IPS-15b (cell line): ENCODE measurements at regions not wholly inside any gene's neighbourhood (a gene's known extent, or its start where the extent isn't known, plus 50 kb on each side); places are given as distances from the start of the nearest gene placed in this dataset.

Experiments
- H3K27me3 ChIP-seq: one replicate; pipeline ENCODE4 v1.6.1; 2013; ENCODE audit warnings: low read length; ENCODE audit not compliant: control insufficient read depth, insufficient read depth
- H3K36me3 ChIP-seq: one replicate; pipeline ENCODE4 v1.6.1; 2013; ENCODE audit warnings: low read length; ENCODE audit not compliant: control insufficient read depth, insufficient read depth
- H3K4me1 ChIP-seq: one replicate; pipeline ENCODE4 v1.6.1; 2013; ENCODE audit warnings: mild to moderate bottlenecking, low read length; ENCODE audit not compliant: control insufficient read depth, insufficient read depth
- H3K4me3 ChIP-seq: one replicate; pipeline ENCODE4 v1.5.1; 2013; ENCODE audit warnings: low read depth, low read length
- H3K9ac ChIP-seq: one replicate; pipeline ENCODE4 v1.6.1; 2013; ENCODE audit warnings: low read depth, mild to moderate bottlenecking, low read length
- H3K9me3 ChIP-seq: one replicate; pipeline ENCODE4 v1.6.1; 2013; ENCODE audit warnings: mild to moderate bottlenecking, low read length; ENCODE audit not compliant: control insufficient read depth, insufficient read depth

DNA sequence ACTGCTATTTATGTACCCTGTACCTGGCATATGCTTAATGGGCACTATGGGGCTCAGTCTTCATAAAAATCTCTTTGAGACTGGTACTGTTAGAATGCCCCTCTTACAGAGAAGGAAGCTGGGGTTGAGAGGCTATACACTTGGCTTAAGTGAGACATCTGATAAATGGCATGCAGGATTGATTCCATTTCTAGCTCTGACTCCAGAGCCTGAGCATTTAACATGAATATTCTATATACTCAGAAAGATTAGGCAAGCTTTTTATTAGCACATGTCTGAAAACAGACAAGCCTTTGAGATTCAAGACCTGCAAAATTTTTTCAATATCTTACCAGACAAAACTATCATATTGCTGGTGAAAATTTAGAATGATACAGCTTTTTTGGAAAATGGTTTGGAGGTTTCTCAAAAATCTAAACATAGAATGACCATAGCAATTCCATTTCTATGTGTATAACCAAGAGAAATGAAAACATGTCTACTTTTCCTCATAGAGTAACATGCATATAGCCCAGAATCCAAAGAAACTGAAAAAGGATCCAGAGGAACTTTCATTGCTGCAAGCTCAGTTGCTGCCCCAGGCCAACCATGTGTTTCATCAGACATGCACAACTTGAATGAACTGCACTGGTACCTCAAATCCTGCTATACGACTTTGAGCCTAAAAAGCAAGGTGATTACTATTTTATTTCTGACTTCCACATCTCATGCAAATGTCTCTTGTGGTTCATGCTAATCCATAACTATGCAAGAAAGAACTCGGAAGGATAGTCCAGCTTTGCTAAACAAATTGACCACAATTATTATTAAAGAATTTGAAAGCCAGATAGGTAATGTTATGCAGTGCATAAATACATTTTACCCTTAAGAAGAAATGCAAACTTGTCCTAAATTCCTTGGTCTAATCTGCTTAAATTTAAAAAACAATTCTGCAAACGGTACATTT lies 389.0 kb upstream of the GRIA1 start:
- Histone ChIP-seq H3K9me3 (no peaks in the 10 kb centered on the region), H3K36me3 (no peaks in the 10 kb centered on the region), H3K9ac (no peak overlapping the region), H3K4me1 (no peaks in the 10 kb centered on the region), H3K27me3 (no peaks in the 10 kb centered on the region), H3K4me3 (no peak overlapping the region)

GRCh38 chr5:153116916-153117315 lies 373.6 kb upstream of the GRIA1 start:
- Histone ChIP-seq H3K9ac (no peak overlapping the region), H3K27me3 (no peaks in the 10 kb centered on the region), H3K36me3 (no peaks in the 10 kb centered on the region), H3K4me1 (no peaks in the 10 kb centered on the region), H3K4me3 (no peak overlapping the region), H3K9me3 (no peaks in the 10 kb centered on the region)

DNA sequence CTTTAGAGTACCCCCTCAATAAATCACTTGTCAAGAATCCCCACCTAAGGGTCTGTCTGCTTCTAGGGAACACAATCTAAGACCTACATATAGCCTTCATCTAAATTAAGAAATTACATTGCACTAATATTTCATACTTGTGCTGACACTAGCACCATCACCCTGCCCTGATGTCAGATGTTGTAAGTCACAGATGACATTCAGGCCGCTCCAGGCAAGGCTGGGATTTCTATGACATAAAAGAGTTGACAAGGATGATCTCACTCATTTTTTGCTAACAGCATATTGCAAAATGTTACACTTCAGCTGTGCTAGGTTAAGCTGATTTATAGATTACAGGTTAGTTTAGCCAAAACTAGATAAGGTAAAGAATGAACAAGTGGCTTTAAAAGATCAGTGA lies 372.5 kb upstream of the GRIA1 start:
- Histone ChIP-seq H3K9ac (no peak overlapping the region), H3K4me1 (no peaks in the 10 kb centered on the region), H3K9me3 (no peaks in the 10 kb centered on the region), H3K4me3 (no peak overlapping the region), H3K27me3 (no peaks in the 10 kb centered on the region), H3K36me3 (no peaks in the 10 kb centered on the region)

DNA sequence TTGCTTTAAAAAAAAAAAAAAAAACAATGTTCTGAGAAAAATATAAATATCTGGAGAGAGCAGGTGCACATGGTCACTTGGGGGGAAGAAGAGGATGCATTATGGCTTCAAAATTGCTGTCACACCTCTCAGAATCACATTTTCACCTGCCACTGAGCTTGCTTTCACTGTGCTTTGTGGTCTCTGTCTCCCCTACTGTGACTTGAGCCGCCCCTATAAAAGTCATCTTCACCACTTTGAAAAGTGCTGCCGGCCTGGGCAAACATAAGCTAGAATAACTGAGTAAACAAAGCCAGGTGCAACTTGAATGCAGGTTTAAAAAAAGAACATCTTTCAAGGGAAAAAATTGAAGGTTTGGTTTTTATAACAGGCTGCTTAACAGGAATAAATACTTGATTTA lies 368.1 kb upstream of the GRIA1 start:
- Histone ChIP-seq H3K9ac (no peak overlapping the region), H3K9me3 (no peaks in the 10 kb centered on the region), H3K4me1 (no peaks in the 10 kb centered on the region), H3K36me3 (no peaks in the 10 kb centered on the region), H3K27me3 (no peaks in the 10 kb centered on the region), H3K4me3 (no peak overlapping the region)

GRCh38 chr5:153130296-153130695 lies 360.2 kb upstream of the GRIA1 start:
- no peaks in the 10 kb centered on the region for H3K4me1 ChIP-seq
- H3K9ac ChIP-seq: no peak overlapping the region
- no peaks in the 10 kb centered on the region for H3K36me3 ChIP-seq
- no peaks in the 10 kb centered on the region for H3K27me3 ChIP-seq
- no peaks in the 10 kb centered on the region for H3K9me3 ChIP-seq
- H3K4me3 ChIP-seq: no peak overlapping the region

- Histone ChIP-seq H3K9me3 (no peaks in the 10 kb centered on the region), H3K4me3 (no peak overlapping the region), H3K4me1 (no peaks in the 10 kb centered on the region)
Observed at GRCh38 chr5:153135411-153135810, 355.1 kb upstream of the GRIA1 start.

DNA sequence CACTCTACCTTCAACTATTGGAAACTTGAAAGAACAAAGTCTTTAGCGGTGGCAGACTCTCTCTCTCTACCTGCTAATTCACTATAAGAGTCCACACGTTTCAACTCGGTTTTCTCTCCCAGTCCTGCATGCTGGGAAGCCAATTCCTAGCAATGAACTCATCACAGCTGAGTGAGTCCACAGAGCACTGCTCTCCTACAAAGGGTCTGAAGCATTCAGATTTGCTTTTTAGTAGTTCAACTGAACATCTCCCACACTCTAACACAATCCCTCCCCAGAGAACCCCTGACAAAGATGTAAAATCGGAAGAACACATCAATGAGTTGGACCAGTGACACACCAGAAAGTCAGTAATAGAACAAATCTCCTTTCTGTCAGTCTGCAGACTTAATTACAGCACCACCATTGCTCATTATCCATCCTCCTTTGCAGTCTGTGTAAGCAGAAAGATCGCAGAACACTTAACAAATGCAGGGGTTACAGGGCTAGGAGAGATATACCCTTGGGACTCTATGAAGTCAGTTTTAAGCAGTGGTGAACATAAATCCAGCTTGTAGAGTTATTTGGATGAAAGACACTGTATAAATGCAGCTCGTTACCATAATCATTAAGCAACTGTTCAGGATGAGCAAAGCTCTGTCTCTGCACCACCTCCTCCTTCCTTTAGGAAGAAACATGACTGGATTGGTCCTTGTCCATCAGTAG lies 353.4 kb upstream of the GRIA1 start:
- Histone ChIP-seq H3K27me3 (no peaks in the 10 kb centered on the region), H3K9ac (no peak overlapping the region), H3K9me3 (no peaks in the 10 kb centered on the region), H3K36me3 (no peaks in the 10 kb centered on the region), H3K4me1 (no peaks in the 10 kb centered on the region), H3K4me3 (no peak overlapping the region)

More at GRCh38 chr5:153135411-153135810, 355.1 kb upstream of the GRIA1 start:
- H3K9ac ChIP-seq: no peak overlapping the region
- H3K27me3 ChIP-seq: no peaks in the 10 kb centered on the region
- H3K36me3 ChIP-seq: no peaks in the 10 kb centered on the region

GRCh38 chr5:153147891-153148623 lies 342.4 kb upstream of the GRIA1 start:
- H3K36me3 ChIP-seq: no peaks in the 10 kb centered on the region
- H3K4me1 ChIP-seq: no peaks in the 10 kb centered on the region
- H3K27me3 ChIP-seq: no peaks in the 10 kb centered on the region
- H3K9ac ChIP-seq: no peak overlapping the region
- H3K9me3 ChIP-seq: no peaks in the 10 kb centered on the region
- no peak overlapping the region for H3K4me3 ChIP-seq

DNA sequence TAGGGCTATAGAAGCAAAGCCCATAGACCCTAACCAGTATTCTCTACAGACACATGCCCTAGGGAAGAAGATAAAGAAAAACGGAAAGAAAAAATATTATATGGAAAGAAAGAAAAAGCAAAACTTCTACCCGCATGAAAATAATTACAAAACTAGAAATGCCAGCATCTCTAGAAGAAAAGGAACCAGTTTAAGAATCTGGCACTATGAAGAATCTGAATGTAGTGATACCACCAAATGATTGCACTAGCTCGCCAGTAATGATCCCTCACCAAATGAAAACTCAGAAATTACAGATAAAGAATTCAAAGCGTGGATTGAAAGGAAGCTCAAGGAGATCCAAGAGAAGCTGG lies 341.9 kb upstream of the GRIA1 start:
- Histone ChIP-seq H3K9me3 (no peaks in the 10 kb centered on the region), H3K4me1 (no peaks in the 10 kb centered on the region), H3K27me3 (no peaks in the 10 kb centered on the region), H3K4me3 (no peak overlapping the region), H3K9ac (no peak overlapping the region), H3K36me3 (no peaks in the 10 kb centered on the region)

- H3K9me3 ChIP-seq: no peaks in the 10 kb centered on the region
- no peak overlapping the region for H3K4me3 ChIP-seq
- H3K9ac ChIP-seq: no peak overlapping the region
- H3K27me3 ChIP-seq: no peaks in the 10 kb centered on the region
- H3K36me3 ChIP-seq: no peaks in the 10 kb centered on the region
- H3K4me1 ChIP-seq: no peaks in the 10 kb centered on the region
Observed at GRCh38 chr5:153151558-153151957, 338.9 kb upstream of the GRIA1 start.

- Histone ChIP-seq H3K4me3 (no peak overlapping the region), H3K9ac (no peak overlapping the region), H3K36me3 (no peaks in the 10 kb centered on the region), H3K4me1 (no peaks in the 10 kb centered on the region), H3K9me3 (no peaks in the 10 kb centered on the region), H3K27me3 (no peaks in the 10 kb centered on the region)
Observed at GRCh38 chr5:153153086-153153485, 337.4 kb upstream of the GRIA1 start.
